HG03064 (cell line): ENCODE measurements at regions not wholly inside any gene's neighbourhood (a gene's known extent, or its start where the extent isn't known, plus 50 kb on each side); places are given as distances from the start of the nearest gene placed in this dataset.

ENCODE experiments used
- ATAC-seq: cut with Tn5 transposase; IDR thresholded peaks from one replicate; pipeline ENCODE4 v1.9.1; 2021; ENCODE audit warnings: low read depth; ENCODE audit not compliant: unreplicated experiment

- no peak for ATAC-seq
Measured at GRCh38 chr18:76771192-76771799, 51.1 kb upstream of the ZNF236 start.

GRCh38 chr18:76767954-76768353 is 54.4 kb upstream of the ZNF236 start:
- ATAC-seq = no peak

GRCh38 chr18:76766429-76766828 is 55.9 kb upstream of the ZNF236 start:
- no peak for ATAC-seq

DNA sequence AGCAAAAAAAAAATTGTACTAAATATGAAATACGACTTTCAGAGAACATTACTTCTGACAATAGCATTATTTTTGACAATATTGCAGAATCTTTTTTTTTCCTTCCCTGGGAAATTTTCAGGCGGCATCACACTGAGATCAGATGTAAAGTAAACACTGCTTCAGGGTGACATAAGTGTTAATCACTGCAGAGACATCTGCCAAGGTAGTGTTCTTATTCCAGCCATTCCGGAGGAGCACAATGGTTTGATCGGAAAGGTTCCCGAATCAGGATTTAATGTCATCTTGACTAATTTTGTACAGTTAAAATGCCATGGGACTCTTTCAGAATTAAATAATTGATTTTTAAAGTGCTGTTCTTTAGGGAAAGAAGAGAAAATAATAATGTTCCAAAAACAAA is 56.7 kb upstream of the ZNF236 start:
- no peak for ATAC-seq

GRCh38 chr18:76764291-76764901 is 58.0 kb upstream of the ZNF236 start:
- ATAC-seq = no peak

GRCh38 chr18:76759056-76759455 is 63.3 kb upstream of the ZNF236 start:
- no peak for ATAC-seq

DNA sequence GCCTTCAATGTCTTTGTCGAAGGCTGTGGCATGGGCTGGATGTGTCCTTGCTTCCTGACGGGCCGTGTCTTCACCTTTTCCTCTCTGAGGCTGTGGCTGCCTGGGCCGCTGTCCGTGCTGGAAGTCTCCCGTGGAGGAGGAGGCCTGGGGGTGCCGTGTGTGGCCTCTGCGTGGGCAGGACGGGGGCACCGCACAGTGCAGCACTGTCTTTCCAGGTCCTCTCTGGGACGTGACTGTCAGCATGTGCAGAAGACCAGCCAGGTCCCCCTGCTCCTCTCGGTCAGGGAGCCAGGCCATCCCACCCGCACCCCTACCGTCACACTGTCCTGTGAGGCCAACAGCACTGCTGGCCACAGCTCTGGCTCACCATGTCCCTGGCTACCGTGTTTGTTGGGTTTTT is 64.4 kb upstream of the ZNF236 start:
- ATAC-seq = no peak

- no peak for ATAC-seq
Measured at GRCh38 chr18:76757335-76757734, 65.0 kb upstream of the ZNF236 start.

DNA sequence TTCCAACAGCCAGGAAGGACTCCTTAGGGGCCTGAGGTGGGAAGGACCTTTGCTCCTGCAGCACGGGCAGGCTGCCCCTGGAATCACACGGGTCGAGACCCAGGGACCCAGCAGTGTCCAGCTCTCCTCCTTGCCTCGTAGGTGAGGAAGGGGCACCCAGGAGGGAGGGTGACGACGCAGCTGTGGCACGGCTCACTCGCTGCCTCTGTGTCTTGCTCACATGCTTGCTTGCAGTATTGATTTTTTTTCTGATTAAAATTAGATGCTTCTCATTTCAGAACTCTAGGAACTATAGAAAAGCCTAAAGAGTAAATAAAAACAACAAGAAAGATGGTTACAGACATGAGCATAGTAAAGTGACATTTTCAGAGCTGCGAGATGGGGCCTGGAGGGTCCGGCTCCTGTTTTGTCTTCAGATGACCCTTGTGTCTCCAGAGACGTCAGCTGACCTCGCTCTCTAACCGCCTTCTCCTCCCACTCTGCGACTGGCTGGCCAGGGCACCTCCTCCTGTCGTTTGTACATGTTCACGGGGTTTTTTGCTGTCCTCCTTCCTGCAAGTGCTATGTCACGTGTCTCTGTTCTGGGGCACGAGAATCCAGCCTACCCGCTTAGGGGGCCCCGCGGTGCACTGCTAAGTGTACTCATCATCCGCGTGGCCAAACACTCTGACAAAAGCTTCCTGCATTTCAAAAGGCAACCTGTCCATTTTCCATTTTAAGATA is 65.7 kb upstream of the ZNF236 start:
- ATAC-seq = no peak

- ATAC-seq = no peak
Measured at GRCh38 chr18:76754351-76754750, 68.0 kb upstream of the ZNF236 start.

DNA sequence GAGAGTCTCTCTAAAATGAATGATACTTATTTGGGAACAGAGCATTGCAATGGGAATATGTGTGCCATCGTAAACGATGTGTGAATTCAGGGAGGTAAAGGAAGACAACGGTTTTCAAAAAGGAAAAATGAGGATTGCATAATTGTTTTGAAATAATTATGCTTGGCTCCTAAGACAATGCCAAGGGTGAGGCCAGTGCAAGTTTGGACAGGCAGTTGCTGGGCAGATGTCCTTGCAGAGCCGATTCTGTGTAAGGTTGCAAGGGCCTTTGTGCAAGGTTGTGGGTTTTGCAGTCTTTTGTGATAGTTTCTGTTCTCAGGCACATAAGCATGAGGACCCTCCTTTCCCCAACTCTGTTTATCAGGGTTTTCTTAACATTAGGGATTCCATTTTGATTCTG is 70.0 kb upstream of the ZNF236 start:
- ATAC-seq = no peak

DNA sequence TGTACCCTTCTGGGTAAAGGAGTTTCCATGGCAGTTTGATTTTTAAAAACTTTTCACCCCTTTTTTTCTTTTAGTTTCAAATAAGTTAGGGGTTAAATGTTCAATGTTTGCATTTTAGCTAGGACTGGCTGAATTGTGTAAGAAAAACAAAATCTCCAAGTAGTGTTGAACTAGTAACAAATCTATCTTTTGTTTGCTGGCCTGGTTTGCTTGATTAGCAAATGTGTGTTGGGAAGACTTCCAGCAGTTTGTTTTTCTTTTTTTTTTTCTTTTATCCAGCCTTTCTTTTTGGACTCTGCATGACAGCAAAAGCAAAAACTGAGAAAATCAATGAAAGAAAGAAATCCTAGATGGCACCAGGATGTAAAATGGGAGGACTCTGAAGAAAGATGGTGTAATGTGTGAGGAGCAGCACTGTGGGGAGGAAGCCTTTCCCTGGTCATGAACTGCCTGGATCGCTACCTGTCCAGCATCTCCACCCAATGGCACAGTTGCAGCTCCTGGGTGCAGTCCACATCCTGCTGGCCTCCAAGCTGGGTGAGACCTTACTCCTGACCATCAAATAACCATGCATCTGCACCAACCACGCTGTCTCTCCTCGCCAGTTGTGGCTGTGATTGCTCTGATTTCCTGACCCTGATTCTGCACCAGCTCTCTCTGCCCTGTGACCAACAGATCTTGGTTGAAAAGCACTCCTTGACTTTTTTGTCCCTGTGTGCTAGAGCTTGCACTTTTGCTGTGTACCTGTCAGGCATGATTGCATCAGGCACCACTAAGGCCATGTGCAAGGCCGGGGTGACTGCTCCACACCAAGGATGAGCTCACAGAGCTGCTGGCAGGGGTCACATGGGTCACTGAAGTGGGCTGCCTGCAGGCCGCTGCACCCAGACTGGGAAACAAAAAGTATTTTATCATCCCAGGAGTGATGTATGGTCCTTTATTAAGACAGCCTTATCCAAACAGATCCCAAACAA is 71.2 kb upstream of the ZNF236 start:
- ATAC-seq = no peak

DNA sequence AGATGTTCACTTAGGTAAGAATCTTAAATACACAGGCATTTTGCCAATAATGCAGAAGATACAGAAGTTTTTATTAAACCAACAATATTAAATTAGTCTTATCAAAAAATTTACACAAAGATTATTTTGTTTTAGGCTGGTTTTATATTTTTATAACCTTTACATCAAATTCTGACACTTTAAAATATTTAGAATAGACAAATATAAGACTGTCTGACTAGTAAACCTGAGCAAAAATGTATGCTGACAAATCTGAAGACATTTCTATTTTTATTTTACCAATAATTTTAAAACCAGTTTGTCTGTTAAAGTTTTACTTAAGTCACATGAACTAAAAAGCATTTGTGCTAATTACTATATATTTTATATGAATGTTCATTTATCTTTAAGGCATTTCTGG is 72.1 kb upstream of the ZNF236 start:
- no peak for ATAC-seq

- no peak for ATAC-seq
Measured at GRCh38 chr18:76747676-76748075, 74.7 kb upstream of the ZNF236 start.

DNA sequence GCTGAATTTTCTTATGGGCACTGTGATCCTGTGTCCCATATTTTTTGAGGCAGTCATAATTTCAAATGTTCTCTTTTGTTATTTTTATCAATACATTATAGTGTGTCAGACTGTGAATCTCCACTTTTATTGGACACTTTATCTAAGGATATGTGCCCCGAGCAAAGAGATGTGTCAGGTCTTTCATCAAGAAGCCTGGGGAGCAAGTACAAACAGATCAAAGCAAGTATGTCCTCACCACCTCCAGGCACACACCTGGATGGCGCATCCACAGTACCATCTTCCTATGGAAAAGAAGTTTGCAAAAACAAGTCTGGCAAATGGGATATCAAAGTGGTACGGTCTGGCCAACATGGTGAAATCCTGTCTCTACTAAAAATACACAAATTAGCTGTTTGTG is 81.0 kb upstream of the ZNF236 start:
- no peak for ATAC-seq

- ATAC-seq = no peak
Measured at GRCh38 chr18:76736309-76736708, 86.0 kb upstream of the ZNF236 start.

- no peak for ATAC-seq
Measured at GRCh38 chr18:76730901-76731300, 91.5 kb upstream of the ZNF236 start.

DNA sequence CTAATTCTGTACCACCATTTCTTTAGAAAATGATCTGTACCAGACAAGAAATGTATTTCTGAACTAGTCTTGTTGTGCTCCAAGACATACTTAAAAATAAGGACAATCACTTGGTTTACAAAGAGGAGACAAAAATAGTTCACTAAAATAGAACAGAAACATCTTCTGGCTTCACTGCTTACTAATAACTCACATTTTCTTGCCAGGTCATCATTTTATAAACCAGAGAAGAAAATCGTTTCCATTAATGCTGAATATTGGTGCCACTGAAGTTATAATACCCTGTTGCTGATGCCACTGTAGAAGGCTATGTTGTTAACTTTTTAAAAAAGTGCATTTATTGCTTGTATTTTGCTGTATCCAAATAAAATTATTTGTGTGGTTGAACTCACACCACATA is 94.8 kb upstream of the ZNF236 start:
- ATAC-seq = no peak

GRCh38 chr18:76725445-76725844 is 96.9 kb upstream of the ZNF236 start:
- ATAC-seq = no peak

DNA sequence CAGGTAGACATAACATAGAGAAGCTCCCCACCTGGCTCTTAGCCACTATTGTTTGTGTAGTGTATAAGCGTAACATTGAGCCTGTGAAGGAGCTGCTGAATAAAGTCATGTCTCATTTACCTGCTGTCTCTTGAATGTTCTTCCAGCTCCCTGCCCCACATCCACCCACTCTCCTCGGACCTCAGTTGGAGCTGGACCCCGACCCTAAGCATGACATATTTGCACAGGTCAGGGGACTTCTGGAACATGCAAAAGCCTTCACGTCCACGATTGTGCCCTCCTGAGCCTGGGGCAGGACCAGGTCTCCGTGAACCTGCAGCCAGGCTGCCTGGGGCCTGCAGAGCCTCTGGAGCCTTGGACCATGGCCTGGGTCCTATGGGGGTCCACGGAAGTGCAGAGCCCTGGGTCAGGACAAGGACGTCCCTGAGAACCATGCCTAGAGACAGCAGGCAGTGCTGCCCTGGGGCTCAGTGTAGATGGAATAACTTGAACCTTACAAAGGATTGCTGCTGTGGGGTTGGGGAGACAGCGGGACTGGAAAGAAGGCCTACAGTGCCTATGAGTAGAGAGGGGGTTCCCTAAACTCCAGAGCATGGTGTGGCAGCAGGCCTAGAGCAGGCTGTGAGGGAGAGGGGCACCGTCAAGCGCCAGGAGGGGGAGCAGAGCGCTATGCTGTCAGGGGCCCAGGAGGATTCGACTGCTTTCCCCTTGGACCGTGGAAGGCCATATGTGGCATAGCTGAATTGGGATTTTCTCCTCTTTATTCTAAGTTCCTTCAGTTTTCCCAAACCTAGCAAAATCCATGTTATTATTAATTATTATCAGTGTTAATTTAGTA is 99.9 kb upstream of the ZNF236 start:
- no peak for ATAC-seq
